A549 (cell line): ENCODE measurements at regions not wholly inside any gene's neighbourhood (a gene's known extent, or its start where the extent isn't known, plus 50 kb on each side); places are given as distances from the start of the nearest gene placed in this dataset.

Experiments used
- ATAC-seq, 2 experiments: fragments of 200-7000 bp in 1 of 2; fragments of >200 bp in 1 of 2; cut with Nextera tagmentation in 1 of 2; cut with Tn5 transposase in 1 of 2; 3 replicates each; pipeline versions ENCODE4 v1.8.0 to v1.9.1; 2018 to 2020; ENCODE audit warnings: mild to moderate bottlenecking in 1 of 2, moderate library complexity in 1 of 2
- CTCF ChIA-PET: fragments of 300-600 bp; sonication (Branson Sonifier 250); formaldehyde crosslinking; extraction: SDS; loops from one replicate; lab custom pipeline; 2021; ENCODE audit warnings: antibody characterized with exemption, inconsistent platforms; lab: Yijun Ruan, JAX
- POLR2A ChIA-PET: fragments of 350-600 bp; formaldehyde crosslinking; extraction: SDS; loops from one replicate; lab custom pipeline; 2021; ENCODE audit warnings: antibody characterized with exemption, inconsistent platforms; lab: Yijun Ruan, JAX
- DNase-seq, 2 experiments: peaks; one replicate each; pipeline versions ENCODE4 v3.0.0 to v3.0.0-alpha.2; 2011 to 2016; ENCODE audit warnings: low read depth in 1 of 2, low spot score in 1 of 2
- FAIRE-seq: peaks from 2 replicates; lab custom pipeline; 2011; peaks lifted over from hg19 to GRCh38; lab: Jason Lieb, UNC
- H3K27ac ChIP-seq, 2 experiments: fragments of >200 bp; sonication (Bioruptor Twin); formaldehyde crosslinking; 3 replicates each; pipeline ENCODE4 v1.5.1; 2016 to 2017
- H3K4me1 ChIP-seq: fragments of >200 bp; sonication (Bioruptor Twin); formaldehyde crosslinking; 3 replicates; pipeline ENCODE4 v1.6.1; 2016
- H3K4me2 ChIP-seq: fragments of >200 bp; sonication (Bioruptor Twin); formaldehyde crosslinking; 3 replicates; pipeline ENCODE4 v1.6.1; 2016
- H3K4me3 ChIP-seq: fragments of >200 bp; sonication (Bioruptor Twin); formaldehyde crosslinking; 3 replicates; pipeline ENCODE4 v1.5.1; 2016
- H3K9me3 ChIP-seq: fragments of >200 bp; sonication (Bioruptor Twin); formaldehyde crosslinking; 3 replicates; pipeline ENCODE4 v1.6.1; 2016
- CHD2 ChIP-seq: fragments of 150-350 bp; IDR thresholded peaks from 2 replicates; pipeline ENCODE4 v1.6.1; 2014; ENCODE audit warnings: low read length; ENCODE audit not compliant: partially characterized antibody
- EP300 ChIP-seq, 2 experiments: fragments of >200 bp; sonication (Bioruptor Twin); formaldehyde crosslinking; IDR thresholded peaks; 2 replicates in 1 of 2; 3 replicates in 1 of 2; pipeline ENCODE4 v1.6.1; 2016 to 2017
- ESRRA ChIP-seq: fragments of 150-350 bp; IDR thresholded peaks from 2 replicates; pipeline ENCODE4 v1.6.1; 2014; ENCODE audit warnings: mild to moderate bottlenecking, low read length, borderline replicate concordance
- FOXS1 ChIP-seq: fragments of 250-450 bp; sonication (Bioruptor Pico); IDR thresholded peaks from 2 replicates; pipeline ENCODE4 v1.5.0; 2020; ENCODE audit warnings: mild to moderate bottlenecking, moderate library complexity
- GATA3 ChIP-seq: IDR thresholded peaks from 2 replicates; pipeline ENCODE4 v1.6.1; 2012; ENCODE audit warnings: borderline replicate concordance
- HMGXB4 ChIP-seq: fragments of 250-450 bp; sonication (Bioruptor Pico); IDR thresholded peaks from 2 replicates; pipeline ENCODE4 v1.5.0; 2021; ENCODE audit warnings: mild to moderate bottlenecking, moderate library complexity, borderline replicate concordance
- HOXB5 ChIP-seq: fragments of 250-450 bp; sonication (Bioruptor Pico); IDR thresholded peaks from 2 replicates; pipeline ENCODE4 v1.5.0; 2020; ENCODE audit warnings: mild to moderate bottlenecking, moderate library complexity
- JUNB ChIP-seq: fragments of >200 bp; sonication (Bioruptor Twin); formaldehyde crosslinking; IDR thresholded peaks from 2 replicates; pipeline ENCODE4 v1.6.1; 2016
- MAZ ChIP-seq: fragments of 150-350 bp; IDR thresholded peaks from 2 replicates; pipeline ENCODE4 v1.6.1; 2014; ENCODE audit warnings: antibody characterized with exemption, low read depth, low read length, borderline replicate concordance
- MYC ChIP-seq: IDR thresholded peaks from 2 replicates; pipeline ENCODE4 v1.6.1; 2012; ENCODE audit warnings: mild to moderate bottlenecking, inconsistent platforms, low read length, improper control_type of control experiment, borderline replicate concordance
- NFE2L2 ChIP-seq: fragments of 150-350 bp; conservative IDR thresholded peaks from 2 replicates; pipeline ENCODE4 v1.6.1; 2014; ENCODE audit warnings: low read length
- NR3C1 ChIP-seq: fragments of >200 bp; sonication (Bioruptor Twin); formaldehyde crosslinking; IDR thresholded peaks from 3 replicates; pipeline ENCODE4 v1.6.1; 2017
- PHF8 ChIP-seq: fragments of 200-600 bp; sonication (generic); IDR thresholded peaks from 2 replicates; pipeline ENCODE4 v1.6.1; 2016; ENCODE audit warnings: low read depth, mild to moderate bottlenecking, antibody characterized with exemption, moderate library complexity, borderline replicate concordance
- POLR2A ChIP-seq: IDR thresholded peaks from 2 replicates; pipeline ENCODE4 v1.6.1; 2012; ENCODE audit warnings: mild to moderate bottlenecking, low read length
- RAD21 ChIP-seq, 2 experiments: fragments of >200 bp in 1 of 2; sonication (Bioruptor Twin) in 1 of 2; formaldehyde crosslinking in 1 of 2; IDR thresholded peaks in 1 of 2; conservative IDR thresholded peaks in 1 of 2; 2 replicates in 1 of 2; 3 replicates in 1 of 2; pipeline ENCODE4 v1.6.1; 2012 to 2018; ENCODE audit warnings: inconsistent platforms in 1 of 2
- REST ChIP-seq: fragments of 200-600 bp; sonication (generic); IDR thresholded peaks from 2 replicates; pipeline ENCODE4 v1.6.1; 2016; ENCODE audit warnings: antibody characterized with exemption, mild to moderate bottlenecking, moderate library complexity
- RNF2 ChIP-seq: fragments of 200-600 bp; sonication (generic); IDR thresholded peaks from 2 replicates; pipeline ENCODE4 v1.6.1; 2016; ENCODE audit warnings: low read depth, mild to moderate bottlenecking, antibody characterized with exemption, moderate library complexity, borderline replicate concordance
- TFCP2L1 ChIP-seq: fragments of 250-450 bp; sonication (Bioruptor Pico); IDR thresholded peaks from 2 replicates; pipeline ENCODE4 v1.5.0; 2021; ENCODE audit warnings: mild to moderate bottlenecking
- TP53 ChIP-seq: fragments of 250-450 bp; sonication (Bioruptor Pico); IDR thresholded peaks from 2 replicates; pipeline ENCODE4 v1.5.0; 2021; ENCODE audit warnings: mild to moderate bottlenecking, moderate library complexity
- ZC3H11A ChIP-seq: fragments of 450-650 bp; IDR thresholded peaks from 2 replicates; pipeline ENCODE4 v1.6.1; 2014; ENCODE audit warnings: antibody characterized with exemption, mild to moderate bottlenecking
- ZFP36 ChIP-seq: fragments of 450-650 bp; IDR thresholded peaks from 2 replicates; pipeline ENCODE4 v1.6.1; 2014; ENCODE audit warnings: borderline replicate concordance; ENCODE audit not compliant: partially characterized antibody
- ZNF302 ChIP-seq: fragments of 250-450 bp; sonication (Bioruptor Pico); IDR thresholded peaks from 2 replicates; pipeline ENCODE4 v1.9.0; 2021; ENCODE audit warnings: inconsistent platforms, mild to moderate bottlenecking, moderate library complexity
- ZSCAN20 ChIP-seq: fragments of 250-450 bp; sonication (Bioruptor Pico); IDR thresholded peaks from 2 replicates; pipeline ENCODE4 v1.8.0; 2022; ENCODE audit warnings: mild to moderate bottlenecking, moderate library complexity
- WGBS: methylation state at CpG from one replicate; pipeline ENCODE4 v1.1.6; 2017; ENCODE audit errors: missing lambda C conversion rate; 5-methylcytosine and 5-hydroxymethylcytosine counted together
- TF ChIP-seq, protein P1 (sequence below): fragments of >200 bp; sonication (Bioruptor Twin); formaldehyde crosslinking; IDR thresholded peaks from 2 replicates; pipeline ENCODE4 v1.6.1; 2016
- TF ChIP-seq, protein P2 (sequence below): fragments of >200 bp; sonication (Bioruptor Twin); formaldehyde crosslinking; IDR thresholded peaks from 3 replicates; pipeline ENCODE4 v1.5.1; 2016
- TF ChIP-seq, protein P3 (sequence below): IDR thresholded peaks from 2 replicates; pipeline ENCODE4 v1.6.1; 2012

DNA sequence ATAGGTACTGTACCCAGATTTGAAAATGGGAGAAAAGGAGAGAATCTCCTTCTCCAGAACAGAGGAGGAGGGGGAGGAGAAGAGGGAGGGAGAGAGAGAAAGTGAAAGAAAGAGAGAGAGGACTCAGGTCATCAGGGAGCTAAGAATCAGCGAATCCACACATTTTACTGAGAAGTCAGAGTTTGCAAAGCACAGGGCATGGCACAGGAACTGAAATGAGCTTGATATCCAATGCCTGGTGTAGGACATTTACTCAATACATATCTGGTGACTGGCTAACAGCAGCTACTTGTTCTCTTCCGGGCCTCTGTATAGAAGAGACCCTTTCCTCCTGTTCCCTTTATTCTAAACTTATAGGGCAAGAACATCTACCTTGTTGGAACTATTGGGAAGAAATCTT lies 375.1 kb downstream of the KLF5 start:
- CTCF ChIA-PET, result no interaction called here
- H3K27ac ChIP-seq, result 0 out of 6 replicates have a peak overlapping the region, but pooled peaks of 1 of the 2 experiments have one; percentile 39
- POLR2A ChIA-PET, result no interaction called here

GRCh38 chr13:73433458-73433857 lies 374.7 kb downstream of the KLF5 start:
- Histone ChIP-seq H3K4me1 (peaks cover 16% of the 10 kb centered on the region), H3K27ac (0 out of 6 replicates have a peak overlapping the region, but pooled peaks have one; percentile 30 to 39), H3K4me3 (no peak overlapping the region), H3K9me3 (peaks cover 5% of the 10 kb centered on the region; the same call in 1 of the 3 replicates), H3K4me2 (no peak overlapping the region)
- DNase-seq (no peak), ATAC-seq (no peak), FAIRE-seq (no peak)
- WGBS, result 86% methylated on average over 1 of the region's 1 CpG
- ChIA-PET POLR2A (no interaction called here), CTCF (no interaction called here)
- no peak for TF ChIP-seq EP300 (IDR thresholded peaks at IDR 0.05)

More for the DNA sequence above, 375.1 kb downstream of the KLF5 start:
- DNase-seq, result no peak
- H3K4me3 ChIP-seq, result no peak overlapping the region
- H3K9me3 ChIP-seq, result peaks cover 8% of the 10 kb centered on the region; the same call in 1 of the 3 replicates
- H3K4me1 ChIP-seq, result peaks cover 12% of the 10 kb centered on the region
- WGBS, result 79% methylated on average over 2 of the region's 2 CpGs
- no peak for FAIRE-seq
- no peak for ATAC-seq
- no peak for TF ChIP-seq ESRRA
- TF ChIP-seq ZSCAN20 (CRISPR knock-in tag), result no peak
- no peak for TF ChIP-seq MAZ
- TF ChIP-seq PHF8, result no peak
- TF ChIP-seq ZNF302 (CRISPR knock-in tag), result no peak
- TF ChIP-seq, protein P1, sequence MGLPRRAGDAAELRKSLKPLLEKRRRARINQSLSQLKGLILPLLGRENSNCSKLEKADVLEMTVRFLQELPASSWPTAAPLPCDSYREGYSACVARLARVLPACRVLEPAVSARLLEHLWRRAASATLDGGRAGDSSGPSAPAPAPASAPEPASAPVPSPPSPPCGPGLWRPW, result no peak
- no peak for TF ChIP-seq EP300 (IDR thresholded peaks at IDR 0.05)
- no peak for TF ChIP-seq ZC3H11A
- no peak for TF ChIP-seq MYC
- TF ChIP-seq TP53 (CRISPR knock-in tag), result no peak
- TF ChIP-seq RAD21 (conservative IDR thresholded peaks at IDR 0.05 in 1 of 2, IDR thresholded peaks at IDR 0.05 in 1 of 2), result no peak
- TF ChIP-seq CHD2, result no peak
- TF ChIP-seq, protein P2, sequence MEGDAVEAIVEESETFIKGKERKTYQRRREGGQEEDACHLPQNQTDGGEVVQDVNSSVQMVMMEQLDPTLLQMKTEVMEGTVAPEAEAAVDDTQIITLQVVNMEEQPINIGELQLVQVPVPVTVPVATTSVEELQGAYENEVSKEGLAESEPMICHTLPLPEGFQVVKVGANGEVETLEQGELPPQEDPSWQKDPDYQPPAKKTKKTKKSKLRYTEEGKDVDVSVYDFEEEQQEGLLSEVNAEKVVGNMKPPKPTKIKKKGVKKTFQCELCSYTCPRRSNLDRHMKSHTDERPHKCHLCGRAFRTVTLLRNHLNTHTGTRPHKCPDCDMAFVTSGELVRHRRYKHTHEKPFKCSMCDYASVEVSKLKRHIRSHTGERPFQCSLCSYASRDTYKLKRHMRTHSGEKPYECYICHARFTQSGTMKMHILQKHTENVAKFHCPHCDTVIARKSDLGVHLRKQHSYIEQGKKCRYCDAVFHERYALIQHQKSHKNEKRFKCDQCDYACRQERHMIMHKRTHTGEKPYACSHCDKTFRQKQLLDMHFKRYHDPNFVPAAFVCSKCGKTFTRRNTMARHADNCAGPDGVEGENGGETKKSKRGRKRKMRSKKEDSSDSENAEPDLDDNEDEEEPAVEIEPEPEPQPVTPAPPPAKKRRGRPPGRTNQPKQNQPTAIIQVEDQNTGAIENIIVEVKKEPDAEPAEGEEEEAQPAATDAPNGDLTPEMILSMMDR, result no peak
- TF ChIP-seq RNF2, result no peak
- TF ChIP-seq NFE2L2, result no peak
- H3K4me2 ChIP-seq, result no peak overlapping the region

- POLR2A ChIA-PET, result interaction anchor here (0.8 to 1.0 kb wide), 2 partner anchors 370 to 371 kb away, joined by 3 to 4 read pairs; no protein-coding TSS in a partner anchor
- Histone ChIP-seq H3K27ac (peak overlapping the region; percentile 79 to 87), H3K4me1 (peaks cover 24% of the 10 kb centered on the region), H3K4me2 (peak overlapping the region; percentile 58), H3K9me3 (no peaks in the 10 kb centered on the region), H3K4me3 (no peak overlapping the region)
- CTCF ChIA-PET, result interaction anchor here (1.4 kb wide), 1 partner anchor 590 kb away, joined by 3 read pairs; no protein-coding TSS in a partner anchor
- ATAC-seq (peak; percentile 59 to 92; a peak in 3 of 6 replicates), DNase-seq (peak; percentile 30 to 84), FAIRE-seq (no peak)
- WGBS, result 15% methylated on average over 1 of the region's 1 CpG
- TF ChIP-seq, protein P3, sequence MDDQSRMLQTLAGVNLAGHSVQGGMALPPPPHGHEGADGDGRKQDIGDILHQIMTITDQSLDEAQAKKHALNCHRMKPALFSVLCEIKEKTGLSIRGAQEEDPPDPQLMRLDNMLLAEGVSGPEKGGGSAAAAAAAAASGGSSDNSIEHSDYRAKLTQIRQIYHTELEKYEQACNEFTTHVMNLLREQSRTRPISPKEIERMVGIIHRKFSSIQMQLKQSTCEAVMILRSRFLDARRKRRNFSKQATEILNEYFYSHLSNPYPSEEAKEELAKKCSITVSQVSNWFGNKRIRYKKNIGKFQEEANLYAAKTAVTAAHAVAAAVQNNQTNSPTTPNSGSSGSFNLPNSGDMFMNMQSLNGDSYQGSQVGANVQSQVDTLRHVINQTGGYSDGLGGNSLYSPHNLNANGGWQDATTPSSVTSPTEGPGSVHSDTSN, result no peak
- TF ChIP-seq POLR2A (no peak), JUNB (peak; percentile 51), GATA3 (peak; percentile 72), EP300 (IDR thresholded peaks at IDR 0.05) (peak in 1 of 2 experiments; percentile 14; a peak in 1 of 5 replicates), TFCP2L1 (CRISPR knock-in tag) (no peak), HOXB5 (CRISPR knock-in tag) (no peak), REST (no peak), HMGXB4 (CRISPR knock-in tag) (no peak), FOXS1 (CRISPR knock-in tag) (no peak), ZFP36 (no peak), NR3C1 (no peak)
Observed at GRCh38 chr13:73429701-73430100, 370.9 kb downstream of the KLF5 start.
